Hepatocyte (in vitro differentiated cells): ENCODE measurements at regions not wholly inside any gene's neighbourhood (a gene's known extent, or its start where the extent isn't known, plus 50 kb on each side); places are given as distances from the start of the nearest gene placed in this dataset.

Experiments used
- DNase-seq: peaks from one replicate; pipeline ENCODE4 v3.0.0-alpha.2; 2016; ENCODE audit warnings: low spot score
- H2AFZ ChIP-seq: fragments of 200-600 bp; sonication (generic); 2 replicates; pipeline ENCODE4 v1.6.0; 2016; ENCODE audit warnings: antibody characterized with exemption, mild to moderate bottlenecking
- H3K27ac ChIP-seq: fragments of 200-600 bp; sonication (generic); 2 replicates; pipeline ENCODE4 v1.5.1; 2016; ENCODE audit warnings: mild to moderate bottlenecking
- H3K27me3 ChIP-seq: fragments of 200-600 bp; sonication (generic); 2 replicates; pipeline ENCODE4 v1.6.1; 2016
- H3K36me3 ChIP-seq: fragments of 200-600 bp; sonication (generic); replicated peaks from 2 replicates; pipeline ENCODE4 v1.5.1; 2016; ENCODE audit warnings: low read depth; ENCODE audit not compliant: insufficient read depth
- H3K4me1 ChIP-seq: fragments of 200-600 bp; sonication (generic); 2 replicates; pipeline ENCODE4 v1.5.1; 2016; ENCODE audit warnings: mild to moderate bottlenecking, moderate library complexity; ENCODE audit not compliant: insufficient read depth
- H3K4me2 ChIP-seq: fragments of 200-600 bp; sonication (generic); 2 replicates; pipeline ENCODE4 v1.6.0; 2016
- H3K4me3 ChIP-seq: fragments of 200-600 bp; sonication (generic); 2 replicates; pipeline ENCODE4 v1.5.1; 2016; ENCODE audit warnings: mild to moderate bottlenecking
- H3K79me2 ChIP-seq: fragments of 200-600 bp; sonication (generic); 2 replicates; pipeline ENCODE4 v1.6.0; 2017; ENCODE audit warnings: mild to moderate bottlenecking
- H3K9me2 ChIP-seq: fragments of 200-600 bp; sonication (generic); replicated peaks from 2 replicates; pipeline ENCODE4 v1.6.0; 2017; ENCODE audit warnings: mild to moderate bottlenecking; ENCODE audit not compliant: insufficient read depth
- H3K9me3 ChIP-seq: fragments of 200-600 bp; sonication (generic); 2 replicates; pipeline ENCODE4 v1.5.1; 2016; ENCODE audit warnings: low read depth, mild to moderate bottlenecking
- H4K20me1 ChIP-seq: fragments of 200-600 bp; sonication (generic); 2 replicates; pipeline ENCODE4 v1.6.0; 2016; ENCODE audit warnings: mild to moderate bottlenecking; ENCODE audit not compliant: insufficient read depth, poor library complexity, severe bottlenecking
- EZH2 ChIP-seq: fragments of 200-600 bp; sonication (generic); IDR thresholded peaks from 2 replicates; pipeline ENCODE4 v1.6.1; 2016; ENCODE audit warnings: antibody characterized with exemption, mild to moderate bottlenecking, borderline replicate concordance
- EZH2phosphoT487 ChIP-seq: fragments of 200-600 bp; sonication (generic); IDR thresholded peaks from one replicate; pipeline ENCODE4 v1.6.1; 2018; ENCODE audit warnings: antibody characterized with exemption, mild to moderate bottlenecking, low read depth, moderate library complexity; ENCODE audit not compliant: unreplicated experiment, severe bottlenecking
- WGBS: methylation state at CpG from one replicate; pipeline ENCODE4 v1.1.6; 2016; ENCODE audit warnings: low lambda C conversion rate; ENCODE audit errors: missing lambda C conversion rate; 5-methylcytosine and 5-hydroxymethylcytosine counted together
- TF ChIP-seq, protein P1 (sequence below): fragments of 200-600 bp; sonication (generic); IDR thresholded peaks from 2 replicates; pipeline ENCODE4 v1.5.1; 2016; ENCODE audit warnings: antibody characterized with exemption, mild to moderate bottlenecking; ENCODE audit not compliant: poor library complexity

DNA sequence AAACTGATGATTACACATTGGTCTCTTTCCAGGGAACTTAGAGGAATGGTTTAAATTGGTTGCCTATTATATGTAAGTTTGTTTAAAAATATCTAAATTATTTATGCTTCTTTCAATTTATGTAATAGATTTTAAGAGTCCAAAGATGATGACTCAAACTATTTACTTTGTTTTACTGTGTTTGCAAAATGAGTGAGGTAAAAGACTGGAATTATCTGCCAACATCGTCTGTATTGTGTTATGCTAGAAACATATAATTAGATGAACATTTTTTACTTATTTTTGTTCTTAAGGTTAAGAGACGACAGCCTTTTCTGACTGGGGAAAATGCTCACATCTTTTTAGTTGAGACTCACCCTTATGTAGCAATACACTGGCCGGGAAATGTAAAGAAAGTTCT is 51.1 kb upstream of the SYTL5 start:
- no peak overlapping the region for H2AFZ ChIP-seq
- TF ChIP-seq EZH2phosphoT487 (no peak), EZH2 (no peak)
- TF ChIP-seq, protein P1, sequence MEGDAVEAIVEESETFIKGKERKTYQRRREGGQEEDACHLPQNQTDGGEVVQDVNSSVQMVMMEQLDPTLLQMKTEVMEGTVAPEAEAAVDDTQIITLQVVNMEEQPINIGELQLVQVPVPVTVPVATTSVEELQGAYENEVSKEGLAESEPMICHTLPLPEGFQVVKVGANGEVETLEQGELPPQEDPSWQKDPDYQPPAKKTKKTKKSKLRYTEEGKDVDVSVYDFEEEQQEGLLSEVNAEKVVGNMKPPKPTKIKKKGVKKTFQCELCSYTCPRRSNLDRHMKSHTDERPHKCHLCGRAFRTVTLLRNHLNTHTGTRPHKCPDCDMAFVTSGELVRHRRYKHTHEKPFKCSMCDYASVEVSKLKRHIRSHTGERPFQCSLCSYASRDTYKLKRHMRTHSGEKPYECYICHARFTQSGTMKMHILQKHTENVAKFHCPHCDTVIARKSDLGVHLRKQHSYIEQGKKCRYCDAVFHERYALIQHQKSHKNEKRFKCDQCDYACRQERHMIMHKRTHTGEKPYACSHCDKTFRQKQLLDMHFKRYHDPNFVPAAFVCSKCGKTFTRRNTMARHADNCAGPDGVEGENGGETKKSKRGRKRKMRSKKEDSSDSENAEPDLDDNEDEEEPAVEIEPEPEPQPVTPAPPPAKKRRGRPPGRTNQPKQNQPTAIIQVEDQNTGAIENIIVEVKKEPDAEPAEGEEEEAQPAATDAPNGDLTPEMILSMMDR = no peak
- no peaks in the 10 kb centered on the region for H3K79me2 ChIP-seq
- no peaks in the 10 kb centered on the region for H3K4me1 ChIP-seq
- no peaks in the 10 kb centered on the region for H3K9me2 ChIP-seq
- H3K4me3 ChIP-seq = no peak overlapping the region
- no peaks in the 10 kb centered on the region for H4K20me1 ChIP-seq
- no peak overlapping the region for H3K4me2 ChIP-seq
- no peaks in the 10 kb centered on the region for H3K27me3 ChIP-seq
- H3K9me3 ChIP-seq = no peaks in the 10 kb centered on the region
- no peak overlapping the region for H3K27ac ChIP-seq
- H3K36me3 ChIP-seq = no peaks in the 10 kb centered on the region
- DNase-seq = no peak
- WGBS = 54% methylated on average over 3 of the region's 3 CpGs

DNA sequence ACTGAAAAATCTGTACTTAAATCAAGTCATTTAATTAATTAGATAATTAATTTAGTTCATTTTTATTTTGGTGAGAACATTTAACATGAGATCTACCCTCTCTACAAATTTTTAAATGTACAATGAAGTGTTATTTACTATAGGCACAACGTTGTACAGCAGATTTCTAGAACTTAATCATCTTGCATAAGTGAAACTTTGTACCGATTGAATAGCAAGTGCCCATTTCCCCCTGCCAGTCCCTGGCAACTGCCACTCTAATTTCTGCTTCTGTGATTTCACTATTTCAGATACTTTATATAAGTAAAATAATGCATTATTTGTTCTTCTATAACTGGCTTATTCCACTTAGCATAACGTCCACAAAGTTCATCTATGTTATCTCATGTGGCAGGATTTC is 50.1 kb upstream of the SYTL5 start:
- no peaks in the 10 kb centered on the region for H3K36me3 ChIP-seq
- no peak for DNase-seq

More for the DNA sequence above, 50.1 kb upstream of the SYTL5 start:
- 58% methylated on average over 3 of the region's 3 CpGs for WGBS
- Histone ChIP-seq H3K27me3 (no peaks in the 10 kb centered on the region), H3K4me1 (no peaks in the 10 kb centered on the region), H3K4me3 (no peak overlapping the region), H3K27ac (no peak overlapping the region), H3K79me2 (no peaks in the 10 kb centered on the region), H3K9me2 (no peaks in the 10 kb centered on the region), H4K20me1 (no peaks in the 10 kb centered on the region), H2AFZ (no peak overlapping the region), H3K9me3 (no peaks in the 10 kb centered on the region), H3K4me2 (no peak overlapping the region)
- TF ChIP-seq EZH2phosphoT487 (no peak), EZH2 (no peak)
- TF ChIP-seq, protein P1 = no peak
